C4-2B (cell line): ENCODE measurements at regions not wholly inside any gene's neighbourhood (a gene's known extent, or its start where the extent isn't known, plus 50 kb on each side); places are given as distances from the start of the nearest gene placed in this dataset.

ENCODE experiments used
- ZFX ChIP-seq: fragments of 450-650 bp; IDR thresholded peaks from 2 replicates; pipeline ENCODE4 v1.6.1; 2017
- TF ChIP-seq, protein P1 (sequence below): fragments of 450-650 bp; conservative IDR thresholded peaks from 2 replicates; pipeline ENCODE4 v1.5.1; 2017; ENCODE audit warnings: mild to moderate bottlenecking

- TF ChIP-seq, protein P1, sequence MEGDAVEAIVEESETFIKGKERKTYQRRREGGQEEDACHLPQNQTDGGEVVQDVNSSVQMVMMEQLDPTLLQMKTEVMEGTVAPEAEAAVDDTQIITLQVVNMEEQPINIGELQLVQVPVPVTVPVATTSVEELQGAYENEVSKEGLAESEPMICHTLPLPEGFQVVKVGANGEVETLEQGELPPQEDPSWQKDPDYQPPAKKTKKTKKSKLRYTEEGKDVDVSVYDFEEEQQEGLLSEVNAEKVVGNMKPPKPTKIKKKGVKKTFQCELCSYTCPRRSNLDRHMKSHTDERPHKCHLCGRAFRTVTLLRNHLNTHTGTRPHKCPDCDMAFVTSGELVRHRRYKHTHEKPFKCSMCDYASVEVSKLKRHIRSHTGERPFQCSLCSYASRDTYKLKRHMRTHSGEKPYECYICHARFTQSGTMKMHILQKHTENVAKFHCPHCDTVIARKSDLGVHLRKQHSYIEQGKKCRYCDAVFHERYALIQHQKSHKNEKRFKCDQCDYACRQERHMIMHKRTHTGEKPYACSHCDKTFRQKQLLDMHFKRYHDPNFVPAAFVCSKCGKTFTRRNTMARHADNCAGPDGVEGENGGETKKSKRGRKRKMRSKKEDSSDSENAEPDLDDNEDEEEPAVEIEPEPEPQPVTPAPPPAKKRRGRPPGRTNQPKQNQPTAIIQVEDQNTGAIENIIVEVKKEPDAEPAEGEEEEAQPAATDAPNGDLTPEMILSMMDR = no peak
- no peak for TF ChIP-seq ZFX
These were observed 231.9 kb downstream of the KCTD12 start for GRCh38 chr13:76654263-76654662.
